Heart right ventricle (tissue), 16 donors: ENCODE measurements at regions not wholly inside any gene's neighbourhood (a gene's known extent, or its start where the extent isn't known, plus 50 kb on each side); places are given as distances from the start of the nearest gene placed in this dataset.

Source experiments
- ATAC-seq, 8 donors: fragments of 200-7000 bp; cut with Tn5 transposase; one replicate each; pipeline ENCODE4 v1.9.1; 2020; ENCODE audit warnings: mild to moderate bottlenecking in 8 of 8, moderate library complexity in 8 of 8, moderate number of reproducible peaks in 1 of 8
- DNase-seq, 2 donors: peaks; one replicate each; pipeline ENCODE4 v3.0.0-alpha.2; 2020
- H3K27ac ChIP-seq, 10 donors: fragments of 200-600 bp; sonication (generic) in 2 of 10; one replicate each; pipeline versions ENCODE4 v1.5.0 to v1.8.0; 2020 to 2022; ENCODE audit warnings: mild to moderate bottlenecking in 3 of 10
- H3K27me3 ChIP-seq, 7 donors: fragments of 200-600 bp; one replicate each; pipeline ENCODE4 v1.8.0; 2021 to 2022; ENCODE audit warnings: mild to moderate bottlenecking in 2 of 7
- H3K36me3 ChIP-seq, 9 donors: fragments of 200-600 bp; sonication (generic) in 1 of 9; one replicate each; pipeline versions ENCODE4 v1.5.0 to v1.8.0; 2020 to 2022; ENCODE audit warnings: mild to moderate bottlenecking in 2 of 9
- H3K4me1 ChIP-seq, 9 donors: fragments of 200-600 bp; sonication (generic) in 1 of 9; one replicate each; pipeline versions ENCODE4 v1.5.0 to v1.8.0; 2020 to 2022; ENCODE audit warnings: mild to moderate bottlenecking in 4 of 9
- H3K4me3 ChIP-seq, 10 donors: fragments of 200-600 bp; sonication (generic) in 2 of 10; one replicate each; pipeline versions ENCODE4 v1.5.0 to v1.8.0; 2020 to 2022; ENCODE audit warnings: mild to moderate bottlenecking in 7 of 10, moderate library complexity in 2 of 10
- H3K9me3 ChIP-seq, 11 donors: fragments of 200-600 bp in 10 of 11; sonication (generic) in 2 of 11; one replicate each; pipeline versions ENCODE4 v1.5.0 to v1.8.0; 2013 to 2022; ENCODE audit warnings: mild to moderate bottlenecking in 2 of 11, control low read depth in 1 of 11, moderate library complexity in 1 of 11
- WGBS, 2 donors: extraction: QIAGEN DNeasy Blood & Tissue Kit; methylation state at CpG; one replicate each; pipeline ENCODE4 v1.1.7; 2013; ENCODE audit warnings: inconsistent platforms in 1 of 2; 5-methylcytosine and 5-hydroxymethylcytosine counted together
- intact Hi-C, 10 donors: fragments of 100-400 bp; cut with DNase I; formaldehyde crosslinking; loops; one replicate each; pipeline versions ENCODE4 v1.11.1 to v1.14.2; 2022
- TF ChIP-seq, protein P1 (sequence below), 9 donors: fragments of 200-600 bp; sonication (generic) in 2 of 9; IDR thresholded peaks; one replicate each; pipeline versions ENCODE4 v1.5.0 to v1.8.0; 2021 to 2022; ENCODE audit warnings: antibody characterized with exemption in 9 of 9, mild to moderate bottlenecking in 5 of 9, moderate library complexity in 1 of 9
- donor health status: Arrhythmogenic right ventricular cardiomyopathy.
- donor health status: ischemic (EF 13 %, LVEDD 7.1; RV severe dilation, severe dysfunction).
- donor health status: healthy with polysubstance abuse.
- donor health status: DM: no; HTN: yes; CAD: no.
- donor health status: DM: no; HTN: no; CAD: no.
- donor health status: ischemic (EF 25% LVEDD 6.9; RV normal size, moderate dysfunction).
- donor health status: ischemic (EF 25% LVEDD 5.7; RV mildly dilated, moderate dysfunction).
- donor health status: healthy.
- donor health status: DM: yes; HTN: yes; CAD: no.
- donor health status: Ischemic cardiomyopathy.
- donor health status: ischemic (EF 35%, LVEDD 5.7; RV mildly dilated, moderate dysfunction).
- donor health status: nonischemic (EF 11% LVEDD 7.7; RV severe dilation, severe dysfunction).
- donor health status: DM: yes; HTN: yes; CAD: no.
- donor health status: PGD.
- donor health status: ischemic (EF 29% LVEDD 5.4; RV normal size, mild dysfunction).
- donor health status: nonischemic (EF 23%, LVEDD 6.1; RV moderate dilation, normal function).

DNA sequence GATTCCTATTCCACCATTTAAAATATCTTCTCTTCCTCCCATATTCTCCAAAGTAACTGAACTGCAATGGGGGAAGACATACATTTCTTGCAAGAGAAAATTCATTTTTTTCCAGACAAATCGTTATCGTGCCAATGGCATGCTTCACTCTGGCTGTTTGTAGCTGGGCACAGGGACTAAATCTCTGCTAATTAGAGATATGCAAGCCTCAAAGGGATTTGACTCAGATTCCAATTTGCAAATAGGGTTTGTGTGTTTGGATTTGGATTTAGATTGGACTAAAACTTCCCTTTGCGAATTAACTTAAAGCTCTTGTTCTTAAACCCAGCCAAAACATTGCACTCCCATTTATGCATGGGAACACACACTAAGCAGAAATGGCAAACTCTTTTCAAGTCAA, 276.2 kb upstream of the DUSP10 start:
- Histone ChIP-seq H3K27me3 (no peaks in the 10 kb centered on the region), H3K36me3 (no peaks in the 10 kb centered on the region), H3K27ac (no peak overlapping the region), H3K4me1 (peaks cover 0 to 3% (median 0%) of the 10 kb centered on the region in 9 donors), H3K4me3 (no peak overlapping the region), H3K9me3 (no peaks in the 10 kb centered on the region)
- intact Hi-C loops: loop anchor here in 2 of 10 donors (10.0 kb wide), 2 partner anchors 147 to 473 kb away; no protein-coding TSS in a partner anchor
- TF ChIP-seq, protein P1, sequence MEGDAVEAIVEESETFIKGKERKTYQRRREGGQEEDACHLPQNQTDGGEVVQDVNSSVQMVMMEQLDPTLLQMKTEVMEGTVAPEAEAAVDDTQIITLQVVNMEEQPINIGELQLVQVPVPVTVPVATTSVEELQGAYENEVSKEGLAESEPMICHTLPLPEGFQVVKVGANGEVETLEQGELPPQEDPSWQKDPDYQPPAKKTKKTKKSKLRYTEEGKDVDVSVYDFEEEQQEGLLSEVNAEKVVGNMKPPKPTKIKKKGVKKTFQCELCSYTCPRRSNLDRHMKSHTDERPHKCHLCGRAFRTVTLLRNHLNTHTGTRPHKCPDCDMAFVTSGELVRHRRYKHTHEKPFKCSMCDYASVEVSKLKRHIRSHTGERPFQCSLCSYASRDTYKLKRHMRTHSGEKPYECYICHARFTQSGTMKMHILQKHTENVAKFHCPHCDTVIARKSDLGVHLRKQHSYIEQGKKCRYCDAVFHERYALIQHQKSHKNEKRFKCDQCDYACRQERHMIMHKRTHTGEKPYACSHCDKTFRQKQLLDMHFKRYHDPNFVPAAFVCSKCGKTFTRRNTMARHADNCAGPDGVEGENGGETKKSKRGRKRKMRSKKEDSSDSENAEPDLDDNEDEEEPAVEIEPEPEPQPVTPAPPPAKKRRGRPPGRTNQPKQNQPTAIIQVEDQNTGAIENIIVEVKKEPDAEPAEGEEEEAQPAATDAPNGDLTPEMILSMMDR (IDR thresholded peaks at IDR 0.05): no peak
- WGBS, 2 donors: 80 to 81% methylated on average over 3 of the region's 3 CpGs
- ATAC-seq: no peak
- no peak for DNase-seq

DNA sequence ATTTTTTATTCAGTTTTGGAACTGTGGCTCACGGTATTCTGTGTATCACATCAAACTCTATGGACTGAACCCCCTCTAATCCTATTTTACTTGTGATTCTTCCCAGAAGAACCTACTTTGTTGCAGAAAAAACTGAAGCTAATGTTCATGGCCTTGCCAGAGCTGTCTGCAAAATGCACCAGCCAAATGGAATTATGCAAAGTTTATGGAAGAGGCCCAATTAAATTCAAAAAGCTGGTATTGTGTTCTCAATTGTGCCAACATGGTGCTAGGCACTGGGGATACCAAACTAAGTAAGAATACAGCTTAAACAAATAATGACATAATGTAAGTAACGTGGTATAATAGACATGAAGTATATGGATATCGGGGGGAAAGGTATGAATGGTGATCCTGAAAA, 273.8 kb upstream of the DUSP10 start:
- TF ChIP-seq, protein P1 (IDR thresholded peaks at IDR 0.05): no peak
- Histone ChIP-seq H3K4me3 (no peak overlapping the region), H3K27ac (no peak overlapping the region), H3K36me3 (no peaks in the 10 kb centered on the region), H3K9me3 (peaks cover 0 to 5% (median 0%) of the 10 kb centered on the region in 11 donors), H3K4me1 (peaks cover 0 to 3% (median 0%) of the 10 kb centered on the region in 9 donors), H3K27me3 (no peaks in the 10 kb centered on the region)
- ATAC-seq (no peak), DNase-seq (no peak)
- 86 to 87% methylated on average over 3 of the region's 3 CpGs for WGBS, 2 donors
- intact Hi-C loops: loop anchor here in 2 of 10 donors (10.0 kb wide), 2 partner anchors 149 to 471 kb away; no protein-coding TSS in a partner anchor

DNA sequence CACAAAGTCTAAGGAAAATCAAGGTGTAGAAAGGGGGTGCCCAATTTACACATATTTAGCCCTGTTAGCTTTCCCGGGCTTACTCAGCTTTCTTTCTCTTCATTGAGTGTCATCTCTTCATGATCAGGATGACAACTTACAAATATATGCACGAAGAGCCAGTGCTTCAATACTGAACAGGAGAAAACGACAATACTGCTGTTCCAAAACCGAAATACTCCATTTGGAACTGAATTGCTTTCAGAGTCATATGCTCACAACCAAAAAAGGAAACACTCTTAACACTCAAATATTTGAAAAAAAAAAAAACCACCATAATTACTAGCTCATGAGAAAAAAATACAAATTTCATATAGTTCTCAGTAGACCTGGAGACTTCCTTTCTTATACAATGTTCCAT, 272.1 kb upstream of the DUSP10 start:
- intact Hi-C loops: loop anchor here in 2 of 10 donors (10.0 kb wide), 2 partner anchors 151 to 469 kb away; no protein-coding TSS in a partner anchor
- Histone ChIP-seq H3K4me1 (peaks cover 0 to 3% (median 0%) of the 10 kb centered on the region in 9 donors), H3K4me3 (no peak overlapping the region), H3K36me3 (no peaks in the 10 kb centered on the region), H3K27ac (no peak overlapping the region), H3K27me3 (no peaks in the 10 kb centered on the region), H3K9me3 (peaks cover 0 to 6% (median 0%) of the 10 kb centered on the region in 11 donors)
- DNase-seq (no peak), ATAC-seq (no peak)
- WGBS, 2 donors: 92 to 96% methylated on average over 4 of the region's 4 CpGs
- TF ChIP-seq, protein P1 (IDR thresholded peaks at IDR 0.05): no peak

DNA sequence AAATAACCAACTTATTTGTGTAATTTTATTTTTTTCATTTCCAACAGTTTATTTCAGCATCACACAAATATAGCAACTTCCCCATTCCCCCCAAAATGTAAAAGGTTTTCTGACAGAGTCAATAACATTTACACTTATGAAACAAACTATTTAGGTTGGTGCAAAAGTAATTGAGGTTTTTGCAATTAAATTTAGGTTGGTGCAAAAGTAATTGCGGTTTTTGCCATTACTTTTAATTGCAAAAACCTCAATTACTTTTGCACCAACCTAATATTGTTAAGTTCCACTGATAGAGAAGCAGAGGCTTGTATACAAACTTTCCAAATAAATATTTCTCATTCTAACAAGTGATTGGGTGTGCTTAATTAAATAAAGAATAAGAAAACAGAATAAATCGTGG, 270.9 kb upstream of the DUSP10 start:
- 89 to 90% methylated on average over 2 of the region's 2 CpGs for WGBS, 2 donors
- H3K4me3 ChIP-seq: no peak overlapping the region
- peaks cover 0 to 5% (median 0%) of the 10 kb centered on the region in 9 donors for H3K4me1 ChIP-seq
- no peaks in the 10 kb centered on the region for H3K27me3 ChIP-seq
- peaks cover 0 to 6% (median 0%) of the 10 kb centered on the region in 11 donors for H3K9me3 ChIP-seq
- intact Hi-C loops: loop anchor here in 2 of 10 donors (10.0 kb wide), 2 partner anchors 152 to 468 kb away; no protein-coding TSS in a partner anchor
- no peak for ATAC-seq
- TF ChIP-seq, protein P1 (IDR thresholded peaks at IDR 0.05): no peak
- DNase-seq: no peak
- no peak overlapping the region for H3K27ac ChIP-seq
- no peaks in the 10 kb centered on the region for H3K36me3 ChIP-seq
